ENCODE measurements at regions not wholly inside any gene's neighbourhood (a gene's known extent, or its start where the extent isn't known, plus 50 kb on each side); places are given as distances from the start of the nearest gene placed in this dataset.

DNA sequence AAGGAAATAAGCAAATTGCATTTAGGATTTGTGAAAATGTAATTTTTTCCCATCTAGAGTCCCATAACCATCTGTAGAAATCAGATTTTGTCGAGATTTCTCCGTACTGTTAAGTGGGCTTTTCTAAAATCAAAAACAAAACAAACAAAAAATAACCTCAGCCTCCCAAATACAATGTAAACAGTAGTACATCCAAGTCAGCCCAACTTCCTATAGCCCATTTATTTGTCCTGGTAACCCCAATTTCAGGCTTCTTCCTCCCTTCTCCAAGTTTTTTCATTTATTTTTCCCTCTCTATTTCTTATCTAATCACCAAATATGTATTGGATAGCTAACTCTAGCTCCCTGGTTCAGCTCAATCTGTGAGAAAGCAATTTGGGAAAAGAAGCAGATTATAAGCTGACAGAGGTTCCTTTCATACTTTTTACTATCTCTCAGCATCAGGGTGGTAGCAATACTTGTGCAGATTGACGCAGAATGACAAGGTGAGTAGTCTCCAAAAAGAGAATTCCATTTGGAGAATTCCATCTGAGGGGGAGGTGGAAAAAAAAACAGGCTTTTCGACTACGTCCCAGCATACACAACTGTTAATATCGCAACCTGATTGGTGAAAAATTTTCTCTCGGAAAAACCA is 132.6 kb upstream of the BTN3A2 start:
- H3K27me3 ChIP-seq (replicated peaks; ENCODE audit: insufficient read depth, low read depth, low read length, poor library complexity) = no peaks in the 10 kb centered on the region
- H3K27ac ChIP-seq (ENCODE audit: low read depth, low read length, poor library complexity, severe bottlenecking) = peak overlapping the region; percentile 90
- CTCF ChIA-PET = no interaction called here
- POLR2A ChIA-PET (ENCODE audit: low non-redundant PET) = no interaction called here
- peaks cover 24% of the 10 kb centered on the region for H3K4me1 ChIP-seq (ENCODE audit: insufficient read depth, low read length, poor library complexity, severe bottlenecking)
- BruUV-seq (replicated peaks) = no TSS peak
- H3K36me3 ChIP-seq (ENCODE audit: insufficient read depth, low read length, poor library complexity, severe bottlenecking) = no peaks in the 10 kb centered on the region
- H3K4me3 ChIP-seq (ENCODE audit: low read depth, low read length, poor library complexity, severe bottlenecking) = peak overlapping the region; percentile 54
- intact Hi-C loops (cut with micrococcal nuclease; ENCODE audit: unreplicated experiment) = no loop called here
- H3K9me3 ChIP-seq (ENCODE audit: low read depth, low read length, poor library complexity, severe bottlenecking) = no peaks in the 10 kb centered on the region
- no peak for TF ChIP-seq EZH2 (IDR thresholded peaks at IDR 0.05; ENCODE audit: borderline replicate concordance, low read depth, low read length, poor library complexity, severe bottlenecking)
- TF ChIP-seq, protein P1, sequence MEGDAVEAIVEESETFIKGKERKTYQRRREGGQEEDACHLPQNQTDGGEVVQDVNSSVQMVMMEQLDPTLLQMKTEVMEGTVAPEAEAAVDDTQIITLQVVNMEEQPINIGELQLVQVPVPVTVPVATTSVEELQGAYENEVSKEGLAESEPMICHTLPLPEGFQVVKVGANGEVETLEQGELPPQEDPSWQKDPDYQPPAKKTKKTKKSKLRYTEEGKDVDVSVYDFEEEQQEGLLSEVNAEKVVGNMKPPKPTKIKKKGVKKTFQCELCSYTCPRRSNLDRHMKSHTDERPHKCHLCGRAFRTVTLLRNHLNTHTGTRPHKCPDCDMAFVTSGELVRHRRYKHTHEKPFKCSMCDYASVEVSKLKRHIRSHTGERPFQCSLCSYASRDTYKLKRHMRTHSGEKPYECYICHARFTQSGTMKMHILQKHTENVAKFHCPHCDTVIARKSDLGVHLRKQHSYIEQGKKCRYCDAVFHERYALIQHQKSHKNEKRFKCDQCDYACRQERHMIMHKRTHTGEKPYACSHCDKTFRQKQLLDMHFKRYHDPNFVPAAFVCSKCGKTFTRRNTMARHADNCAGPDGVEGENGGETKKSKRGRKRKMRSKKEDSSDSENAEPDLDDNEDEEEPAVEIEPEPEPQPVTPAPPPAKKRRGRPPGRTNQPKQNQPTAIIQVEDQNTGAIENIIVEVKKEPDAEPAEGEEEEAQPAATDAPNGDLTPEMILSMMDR (conservative IDR thresholded peaks at IDR 0.05; ENCODE audit: low read depth, low read length) = no peak
- DNase-seq (ENCODE audit: low spot score) = no peak

DNA sequence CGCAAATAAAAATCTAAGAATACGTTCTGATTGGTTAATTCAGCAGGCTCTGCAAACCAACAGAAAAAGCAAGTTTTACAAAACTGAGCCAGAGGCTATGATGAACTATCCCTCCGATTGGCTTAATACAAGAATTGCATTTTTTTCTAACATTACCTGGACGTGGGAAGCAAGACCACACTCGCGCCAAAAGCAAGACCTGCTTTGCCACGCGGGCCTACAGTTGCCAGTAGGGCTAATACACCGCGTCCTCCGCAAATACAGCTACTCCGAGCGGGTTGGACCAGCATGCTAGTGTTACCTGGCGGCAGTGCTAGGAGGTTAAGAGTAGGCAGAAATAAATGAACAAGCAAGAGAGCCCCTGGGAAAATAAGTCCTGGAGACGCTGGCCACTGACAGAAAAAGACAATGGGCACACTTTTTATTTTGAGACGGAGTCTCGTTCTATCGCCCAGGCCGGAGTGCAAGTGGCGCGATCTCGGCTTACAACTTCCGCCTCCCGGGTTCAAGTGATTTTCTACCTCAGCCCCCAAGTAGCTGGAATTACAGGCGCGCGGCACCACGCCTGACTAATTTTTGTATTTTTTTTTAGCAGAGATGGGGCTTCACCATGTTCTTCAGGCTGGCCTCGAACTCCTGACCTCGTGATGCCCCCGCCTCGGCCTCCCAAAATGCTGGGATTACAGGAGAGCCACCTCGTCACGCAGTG is 131.9 kb upstream of the BTN3A2 start:
- Histone ChIP-seq H3K4me1 (ENCODE audit: insufficient read depth, low read length, poor library complexity, severe bottlenecking) (peaks cover 24% of the 10 kb centered on the region), H3K9me3 (ENCODE audit: low read depth, low read length, poor library complexity, severe bottlenecking) (no peaks in the 10 kb centered on the region), H3K4me3 (ENCODE audit: low read depth, low read length, poor library complexity, severe bottlenecking) (peak overlapping the region; percentile 54), H3K36me3 (ENCODE audit: insufficient read depth, low read length, poor library complexity, severe bottlenecking) (no peaks in the 10 kb centered on the region), H3K27me3 (replicated peaks; ENCODE audit: insufficient read depth, low read depth, low read length, poor library complexity) (no peaks in the 10 kb centered on the region), H3K27ac (ENCODE audit: low read depth, low read length, poor library complexity, severe bottlenecking) (peak overlapping the region; percentile 90)
- TF ChIP-seq, protein P1 (conservative IDR thresholded peaks at IDR 0.05; ENCODE audit: low read depth, low read length) = no peak
- no peak for TF ChIP-seq EZH2 (IDR thresholded peaks at IDR 0.05; ENCODE audit: borderline replicate concordance, low read depth, low read length, poor library complexity, severe bottlenecking)
- POLR2A ChIA-PET (ENCODE audit: low non-redundant PET) = interaction anchor here (0.6 to 2.1 kb wide), 4 partner anchors 8 to 162 kb away, joined by 3 to 15 read pairs (median 8); a partner anchor contains a TSS
- intact Hi-C loops (cut with micrococcal nuclease; ENCODE audit: unreplicated experiment) = no loop called here
- CTCF ChIA-PET = no interaction called here
- BruUV-seq (replicated peaks) = no TSS peak
- DNase-seq (ENCODE audit: low spot score) = peak; percentile 68

DNA sequence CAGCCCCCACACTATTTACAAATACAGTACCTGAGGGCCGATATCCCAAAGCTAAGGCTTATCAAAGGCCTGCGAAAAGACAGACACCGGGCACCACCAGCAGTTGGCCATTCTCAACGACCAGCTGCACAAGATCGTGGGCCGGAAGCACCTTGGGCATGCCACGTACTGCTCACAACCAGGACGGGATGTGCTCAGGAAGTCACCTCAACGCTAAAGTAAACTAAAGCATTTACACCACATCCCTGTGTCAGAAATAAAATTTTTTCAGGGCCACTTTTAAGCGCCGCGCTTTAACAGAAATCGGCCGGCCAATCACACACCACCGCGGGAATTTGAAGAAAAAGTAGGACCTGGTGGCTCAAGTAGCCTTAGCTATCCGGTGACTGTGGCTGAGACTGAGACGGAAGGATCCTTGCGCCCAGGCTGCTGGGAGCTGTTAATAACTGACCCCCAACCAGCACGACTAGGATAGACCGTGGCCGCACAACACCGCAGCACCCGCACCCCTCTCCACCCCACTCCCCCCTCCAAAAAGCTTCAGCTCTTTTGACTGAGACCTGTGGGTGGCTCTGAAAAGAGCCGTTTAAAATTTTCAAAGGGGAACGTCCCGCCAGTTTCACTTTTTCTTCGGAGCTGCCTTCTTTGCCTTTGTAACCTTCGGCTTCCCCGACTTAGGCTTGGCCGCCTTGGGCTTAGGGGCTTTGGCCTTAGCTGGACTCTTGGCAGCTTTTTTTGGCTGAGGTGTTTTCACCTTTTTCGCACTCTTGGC is 131.2 kb upstream of the BTN3A2 start:
- CTCF ChIA-PET = no interaction called here
- no TSS peak for BruUV-seq (replicated peaks)
- DNase-seq (ENCODE audit: low spot score) = peak; percentile 77
- intact Hi-C loops (cut with micrococcal nuclease; ENCODE audit: unreplicated experiment) = no loop called here
- TF ChIP-seq, protein P1 (conservative IDR thresholded peaks at IDR 0.05; ENCODE audit: low read depth, low read length) = no peak
- TF ChIP-seq EZH2 (IDR thresholded peaks at IDR 0.05; ENCODE audit: borderline replicate concordance, low read depth, low read length, poor library complexity, severe bottlenecking) = no peak
- peak overlapping the region; percentile 90 for H3K27ac ChIP-seq (ENCODE audit: low read depth, low read length, poor library complexity, severe bottlenecking)
- H3K27me3 ChIP-seq (replicated peaks; ENCODE audit: insufficient read depth, low read depth, low read length, poor library complexity) = no peaks in the 10 kb centered on the region
- H3K9me3 ChIP-seq (ENCODE audit: low read depth, low read length, poor library complexity, severe bottlenecking) = no peaks in the 10 kb centered on the region
- H3K36me3 ChIP-seq (ENCODE audit: insufficient read depth, low read length, poor library complexity, severe bottlenecking) = no peaks in the 10 kb centered on the region
- H3K4me3 ChIP-seq (ENCODE audit: low read depth, low read length, poor library complexity, severe bottlenecking) = peak overlapping the region; percentile 54
- POLR2A ChIA-PET (ENCODE audit: low non-redundant PET) = interaction anchor here (0.6 to 2.1 kb wide), 5 partner anchors 9 to 37 kb away, joined by 3 to 15 read pairs (median 5); a partner anchor contains a TSS
- H3K4me1 ChIP-seq (ENCODE audit: insufficient read depth, low read length, poor library complexity, severe bottlenecking) = peaks cover 24% of the 10 kb centered on the region

All from A673 (cell line).